ENCODE measurements at regions not wholly inside any gene's neighbourhood (a gene's known extent, or its start where the extent isn't known, plus 50 kb on each side); places are given as distances from the start of the nearest gene placed in this dataset.

- Histone ChIP-seq H3K18ac (ENCODE audit: low read depth, low read length) (no peak overlapping the region), H2AK5ac (ENCODE audit: low read depth, low read length) (no peak overlapping the region), H4K8ac (ENCODE audit: low read depth in 2 of 2, low read length in 2 of 2) (no peak overlapping the region), H3K14ac (replicated peaks; ENCODE audit: low read depth, low read length) (no peak overlapping the region), H4K91ac (ENCODE audit: insufficient read depth, low read depth, low read length) (no peak overlapping the region), H3K9me3 (ENCODE audit: control insufficient read depth, insufficient read depth, low read length) (no peaks in the 10 kb centered on the region), H2BK20ac (ENCODE audit: low read depth, low read length) (no peak overlapping the region), H2AK9ac (replicated peaks; ENCODE audit: low read depth, low read length, poor library complexity) (no peak overlapping the region), H2BK120ac (ENCODE audit: low read depth, low read length) (no peak overlapping the region), H2AFZ (replicated peaks; ENCODE audit: low read length, poor library complexity) (no peak overlapping the region), H3K56ac (ENCODE audit: extremely low read depth, insufficient read depth, low read length) (no peak overlapping the region), H3K23ac (ENCODE audit: low read depth, low read length) (no peak overlapping the region), H4K20me1 (ENCODE audit: insufficient read depth, low read length) (no peaks in the 10 kb centered on the region), H2BK5ac (ENCODE audit: low read depth, low read length, poor library complexity, severe bottlenecking) (no peak overlapping the region), H3K9ac (ENCODE audit: low read depth, low read length) (no peak overlapping the region), H3K4me1 (ENCODE audit: control insufficient read depth, insufficient read depth, low read length) (no peaks in the 10 kb centered on the region), H3K27ac (ENCODE audit: insufficient read depth, low read length) (no peak overlapping the region), H2BK15ac (ENCODE audit: low read depth, low read length) (no peak overlapping the region), H3K27me3 (ENCODE audit: control insufficient read depth, insufficient read depth, low read length) (no peaks in the 10 kb centered on the region), H4K5ac (ENCODE audit: low read depth, low read length) (no peak overlapping the region), H3K79me1 (ENCODE audit: low read depth in 1 of 2, low read length in 2 of 2) (no peaks in the 10 kb centered on the region), H3K4ac (ENCODE audit: low read depth, low read length) (no peak overlapping the region), H3K4me3 (ENCODE audit: insufficient read depth, low read depth, low read length) (no peak overlapping the region), H3K4me2 (ENCODE audit: low read depth, low read length) (no peak overlapping the region), H3K9me1 (ENCODE audit: insufficient read depth, low read length) (no peaks in the 10 kb centered on the region), H3K36me3 (ENCODE audit: control insufficient read depth, insufficient read depth, low read length) (no peaks in the 10 kb centered on the region)
- WGBS, 2 experiments (ENCODE audit: extremely low coverage in 2 of 2, insufficient read length in 1 of 2) = no CpG with 5 or more reads among the region's 1 CpG
- DNase-seq (no peak), ATAC-seq (ENCODE audit: low read depth) (no peak)
- BruUV-seq (replicated peaks) = no TSS peak
- TF ChIP-seq, protein P1, sequence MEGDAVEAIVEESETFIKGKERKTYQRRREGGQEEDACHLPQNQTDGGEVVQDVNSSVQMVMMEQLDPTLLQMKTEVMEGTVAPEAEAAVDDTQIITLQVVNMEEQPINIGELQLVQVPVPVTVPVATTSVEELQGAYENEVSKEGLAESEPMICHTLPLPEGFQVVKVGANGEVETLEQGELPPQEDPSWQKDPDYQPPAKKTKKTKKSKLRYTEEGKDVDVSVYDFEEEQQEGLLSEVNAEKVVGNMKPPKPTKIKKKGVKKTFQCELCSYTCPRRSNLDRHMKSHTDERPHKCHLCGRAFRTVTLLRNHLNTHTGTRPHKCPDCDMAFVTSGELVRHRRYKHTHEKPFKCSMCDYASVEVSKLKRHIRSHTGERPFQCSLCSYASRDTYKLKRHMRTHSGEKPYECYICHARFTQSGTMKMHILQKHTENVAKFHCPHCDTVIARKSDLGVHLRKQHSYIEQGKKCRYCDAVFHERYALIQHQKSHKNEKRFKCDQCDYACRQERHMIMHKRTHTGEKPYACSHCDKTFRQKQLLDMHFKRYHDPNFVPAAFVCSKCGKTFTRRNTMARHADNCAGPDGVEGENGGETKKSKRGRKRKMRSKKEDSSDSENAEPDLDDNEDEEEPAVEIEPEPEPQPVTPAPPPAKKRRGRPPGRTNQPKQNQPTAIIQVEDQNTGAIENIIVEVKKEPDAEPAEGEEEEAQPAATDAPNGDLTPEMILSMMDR (conservative IDR thresholded peaks at IDR 0.05; ENCODE audit: low read depth, low read length) = no peak
- TF ChIP-seq MAZ (IDR thresholded peaks at IDR 0.05; ENCODE audit: borderline replicate concordance, low read depth, low read length) (no peak), SMC3 (IDR thresholded peaks at IDR 0.05; ENCODE audit: low read depth, low read length) (no peak), ELK1 (IDR thresholded peaks at IDR 0.05; ENCODE audit: borderline replicate concordance, low read depth, low read length) (no peak), FOS (IDR thresholded peaks at IDR 0.05; ENCODE audit: low read depth, low read length) (no peak), RAD21 (IDR thresholded peaks at IDR 0.05; ENCODE audit: low read length) (no peak), RFX5 (IDR thresholded peaks at IDR 0.05; ENCODE audit: low read depth, low read length) (no peak), CHD1 (IDR thresholded peaks at IDR 0.05; ENCODE audit: low read depth, low read length) (no peak), MAFK (IDR thresholded peaks at IDR 0.05; ENCODE audit: low read depth, low read length) (no peak), RCOR1 (IDR thresholded peaks at IDR 0.05; ENCODE audit: insufficient replicate concordance, low read length) (no peak), CEBPB (IDR thresholded peaks at IDR 0.05; ENCODE audit: low read depth, low read length) (no peak), POLR2A (IDR thresholded peaks at IDR 0.05; ENCODE audit: low read depth, low read length) (no peak), USF2 (IDR thresholded peaks at IDR 0.05; ENCODE audit: low read depth, low read length) (no peak), NFE2L2 (IDR thresholded peaks at IDR 0.05; ENCODE audit: low read depth, low read length) (no peak), BHLHE40 (IDR thresholded peaks at IDR 0.05; ENCODE audit: low read depth, low read length) (no peak), MXI1 (IDR thresholded peaks at IDR 0.05; ENCODE audit: borderline replicate concordance, low read depth, low read length) (no peak)
- ChIA-PET CTCF (no interaction called here), POLR2A (ENCODE audit: unreplicated experiment) (no interaction called here)
- intact Hi-C loops (cut with micrococcal nuclease) = no loop called here
- dilution Hi-C loops (cut with HindIII; ENCODE audit: low sequenced_read_pairs, unreplicated experiment) = no loop called here
- in situ Hi-C loops (cut with MboI; ENCODE audit: low sequenced_read_pairs) = no loop called here
Measured at GRCh38 chr7:118349604-118350003, 125.1 kb downstream of the ANKRD7 start.

Data from IMR-90 (cell line).